A549 (cell line): ENCODE measurements at regions not wholly inside any gene's neighbourhood (a gene's known extent, or its start where the extent isn't known, plus 50 kb on each side); places are given as distances from the start of the nearest gene placed in this dataset.

Experiments used
- CTCF ChIP-seq: fragments of >200 bp; sonication (Bioruptor Twin); formaldehyde crosslinking; IDR thresholded peaks from 3 replicates; pipeline ENCODE4 v1.5.1; 2016
- E2F6 ChIP-seq: IDR thresholded peaks from 2 replicates; pipeline ENCODE4 v1.6.1; 2012; ENCODE audit warnings: low read depth, borderline replicate concordance
- ELK1 ChIP-seq: fragments of 150-350 bp; IDR thresholded peaks from 2 replicates; pipeline ENCODE4 v1.6.1; 2014; ENCODE audit warnings: low read depth, mild to moderate bottlenecking, low read length
- EP300 ChIP-seq, 2 experiments: fragments of >200 bp; sonication (Bioruptor Twin); formaldehyde crosslinking; IDR thresholded peaks; 2 replicates in 1 of 2; 3 replicates in 1 of 2; pipeline ENCODE4 v1.6.1; 2016 to 2017
- FOSB ChIP-seq: fragments of 250-450 bp; sonication (Bioruptor Pico); IDR thresholded peaks from 2 replicates; pipeline ENCODE4 v1.5.0; 2020; ENCODE audit warnings: mild to moderate bottlenecking, moderate library complexity
- HDAC2 ChIP-seq: fragments of 200-600 bp; sonication (generic); IDR thresholded peaks from 2 replicates; pipeline ENCODE4 v1.6.1; 2016
- MAFK ChIP-seq: fragments of 450-650 bp; IDR thresholded peaks from 2 replicates; pipeline ENCODE4 v1.6.1; 2014; ENCODE audit not compliant: partially characterized antibody
- NR3C1 ChIP-seq: fragments of >200 bp; sonication (Bioruptor Twin); formaldehyde crosslinking; IDR thresholded peaks from 3 replicates; pipeline ENCODE4 v1.6.1; 2017
- POLR2A ChIP-seq: IDR thresholded peaks from 2 replicates; pipeline ENCODE4 v1.6.1; 2012; ENCODE audit warnings: mild to moderate bottlenecking, low read length
- RAD21 ChIP-seq, 2 experiments: fragments of >200 bp in 1 of 2; sonication (Bioruptor Twin) in 1 of 2; formaldehyde crosslinking in 1 of 2; IDR thresholded peaks in 1 of 2; conservative IDR thresholded peaks in 1 of 2; 2 replicates in 1 of 2; 3 replicates in 1 of 2; pipeline ENCODE4 v1.6.1; 2012 to 2018; ENCODE audit warnings: inconsistent platforms in 1 of 2
- RCOR1 ChIP-seq: fragments of 150-350 bp; IDR thresholded peaks from 2 replicates; pipeline ENCODE4 v1.6.1; 2014; ENCODE audit warnings: antibody characterized with exemption, low read length, low read depth
- REST ChIP-seq: fragments of 200-600 bp; sonication (generic); IDR thresholded peaks from 2 replicates; pipeline ENCODE4 v1.6.1; 2016; ENCODE audit warnings: antibody characterized with exemption, mild to moderate bottlenecking, moderate library complexity

- TF ChIP-seq CTCF: no peak
- no peak for TF ChIP-seq EP300 (IDR thresholded peaks at IDR 0.05)
- TF ChIP-seq RAD21 (conservative IDR thresholded peaks at IDR 0.05 in 1 of 2, IDR thresholded peaks at IDR 0.05 in 1 of 2): no peak
- TF ChIP-seq HDAC2: no peak
- TF ChIP-seq POLR2A: no peak
- TF ChIP-seq MAFK: no peak
- TF ChIP-seq ELK1: no peak
- TF ChIP-seq NR3C1: no peak
- TF ChIP-seq REST: no peak
- TF ChIP-seq RCOR1: no peak
- TF ChIP-seq FOSB (CRISPR knock-in tag): no peak
- TF ChIP-seq E2F6: no peak
Observed at GRCh38 chr6:169906004-169906687, 154.7 kb downstream of the ERMARD start.
